K562 (cell line): ENCODE measurements at regions not wholly inside any gene's neighbourhood (a gene's known extent, or its start where the extent isn't known, plus 50 kb on each side); places are given as distances from the start of the nearest gene placed in this dataset.

Experiments used
- IFI16 ChIP-seq: fragments of 250-450 bp; sonication (Bioruptor Pico); IDR thresholded peaks from 2 replicates; pipeline ENCODE4 v2.1.2; 2022; ENCODE audit warnings: mild to moderate bottlenecking, inconsistent platforms
- TF ChIP-seq, protein P1 (sequence below): sonication (generic); formaldehyde crosslinking; IDR thresholded peaks from 2 replicates; pipeline ENCODE4 v1.8.1; 2023; ENCODE audit warnings: mild to moderate bottlenecking, missing genetic modification reagents, moderate library complexity

GRCh38 chr7:142384493-142384922 lies 126.7 kb upstream of the PRSS58 start:
- no peak for TF ChIP-seq IFI16 (CRISPR knock-in tag)
- TF ChIP-seq, protein P1, sequence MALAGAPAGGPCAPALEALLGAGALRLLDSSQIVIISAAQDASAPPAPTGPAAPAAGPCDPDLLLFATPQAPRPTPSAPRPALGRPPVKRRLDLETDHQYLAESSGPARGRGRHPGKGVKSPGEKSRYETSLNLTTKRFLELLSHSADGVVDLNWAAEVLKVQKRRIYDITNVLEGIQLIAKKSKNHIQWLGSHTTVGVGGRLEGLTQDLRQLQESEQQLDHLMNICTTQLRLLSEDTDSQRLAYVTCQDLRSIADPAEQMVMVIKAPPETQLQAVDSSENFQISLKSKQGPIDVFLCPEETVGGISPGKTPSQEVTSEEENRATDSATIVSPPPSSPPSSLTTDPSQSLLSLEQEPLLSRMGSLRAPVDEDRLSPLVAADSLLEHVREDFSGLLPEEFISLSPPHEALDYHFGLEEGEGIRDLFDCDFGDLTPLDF (CRISPR knock-in tag): no peak
